GM19023 (cell line): ENCODE measurements at regions not wholly inside any gene's neighbourhood (a gene's known extent, or its start where the extent isn't known, plus 50 kb on each side); places are given as distances from the start of the nearest gene placed in this dataset.
"Not testable (repeated sequence)": the region's sequence is repeated elsewhere in the genome, so short reads cannot be mapped to it uniquely, and the experiment has no call there.

Experiments used
- ATAC-seq: cut with Tn5 transposase; IDR thresholded peaks from one replicate; pipeline ENCODE4 v1.9.1; 2021; ENCODE audit warnings: mild to moderate bottlenecking, moderate library complexity; ENCODE audit not compliant: unreplicated experiment

GRCh38 chr6:105858639-105859038, 227.5 kb upstream of the PRDM1 start:
- ATAC-seq: not testable (repeated sequence)

DNA sequence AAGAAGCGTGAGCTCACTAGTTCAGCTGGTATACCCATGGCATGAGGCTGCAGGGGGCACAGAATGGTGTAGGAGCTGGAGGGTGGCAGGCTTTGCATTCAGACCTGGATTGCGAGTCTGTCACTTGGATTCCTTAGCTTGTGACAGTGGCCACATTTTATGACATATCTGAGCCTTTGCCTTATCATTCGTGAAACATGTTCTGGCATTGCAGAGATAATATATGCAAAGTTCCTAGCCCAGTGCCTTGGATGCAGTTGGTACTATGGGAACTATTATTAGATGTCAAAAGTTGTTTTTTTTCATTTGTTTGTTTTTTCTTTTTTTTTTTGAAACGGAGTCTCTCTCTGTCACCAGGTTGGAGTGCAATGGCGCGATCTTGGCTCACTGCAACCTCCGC, 230.7 kb upstream of the PRDM1 start:
- no peak for ATAC-seq

DNA sequence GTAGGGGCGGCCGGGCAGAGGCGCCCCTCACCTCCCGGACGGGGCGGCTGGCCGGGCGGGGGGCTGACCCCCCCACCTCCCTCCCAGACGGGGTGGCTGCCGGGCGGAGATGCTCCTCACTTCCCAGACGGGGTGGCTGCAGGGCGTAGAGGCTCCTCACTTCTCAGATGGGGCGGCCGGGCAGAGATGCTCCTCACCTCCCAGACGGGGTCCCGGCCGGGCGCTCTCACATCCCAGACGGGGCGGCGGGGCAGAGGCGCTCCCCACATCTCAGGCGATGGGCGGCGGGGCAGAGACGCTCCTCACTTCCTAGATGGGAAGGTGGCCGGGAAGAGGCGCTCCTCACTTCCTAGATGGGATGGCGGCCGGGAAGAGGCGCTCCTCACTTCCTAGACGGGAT, 232.2 kb upstream of the PRDM1 start:
- not testable (repeated sequence) for ATAC-seq

- ATAC-seq: no peak
Measured at GRCh38 chr6:105851606-105852005, 234.5 kb upstream of the PRDM1 start.

GRCh38 chr6:105851113-105851580, 235.0 kb upstream of the PRDM1 start:
- ATAC-seq: no peak

- ATAC-seq: no peak
Measured at GRCh38 chr6:105850261-105851112, 235.6 kb upstream of the PRDM1 start.

GRCh38 chr6:105849746-105850145, 236.4 kb upstream of the PRDM1 start:
- ATAC-seq: no peak

DNA sequence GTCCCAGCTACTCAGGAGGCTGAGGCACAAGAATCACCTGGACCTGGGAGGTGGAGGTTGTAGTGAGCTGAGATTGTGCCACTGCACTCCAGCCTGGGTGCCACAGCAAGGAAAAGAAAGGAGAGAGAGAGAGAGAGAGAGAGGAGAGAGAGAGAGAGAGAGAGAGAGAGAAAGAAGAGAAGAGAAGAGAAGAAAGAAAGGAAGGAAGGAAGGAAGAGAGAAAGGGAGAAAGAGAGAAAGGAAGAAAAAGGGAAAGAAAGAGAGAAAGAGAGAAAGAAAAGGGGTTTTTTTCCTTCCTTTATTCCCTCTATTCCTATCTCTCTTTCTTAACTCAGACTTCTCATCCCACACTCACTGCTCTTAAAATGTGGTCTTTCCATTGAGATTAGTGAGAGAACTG, 238.7 kb upstream of the PRDM1 start:
- ATAC-seq: no peak

DNA sequence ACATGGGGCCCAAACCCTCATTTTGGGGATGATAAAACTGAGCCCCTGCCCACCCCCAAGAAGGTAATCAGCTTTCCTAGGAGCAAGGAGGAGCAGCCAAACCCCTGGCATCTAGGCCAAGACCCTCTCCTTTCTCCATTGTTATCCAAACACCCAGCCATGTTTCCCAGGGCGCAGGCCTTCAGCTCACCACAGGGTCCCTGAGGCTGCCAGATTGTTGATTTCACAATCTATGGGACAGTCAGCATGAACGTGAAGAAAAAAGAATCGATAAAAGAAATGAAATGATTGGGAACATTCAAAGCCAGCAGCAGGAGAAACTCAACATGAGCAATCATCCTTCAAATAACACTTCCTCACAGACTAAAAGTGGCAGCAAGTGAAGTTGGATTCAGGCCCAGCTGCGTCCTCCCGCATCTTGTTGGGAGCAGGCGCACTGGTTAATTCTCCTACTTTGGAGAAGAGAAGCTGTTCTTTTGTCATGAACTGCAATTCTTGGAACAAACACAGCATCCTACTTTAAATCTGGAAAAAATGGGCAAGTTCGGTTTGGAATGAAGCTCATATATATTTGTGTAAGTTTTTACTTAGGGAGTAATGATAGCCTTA, 241.8 kb upstream of the PRDM1 start:
- ATAC-seq: no peak

- ATAC-seq: no peak
Measured at GRCh38 chr6:105839266-105839665, 246.9 kb upstream of the PRDM1 start.

GRCh38 chr6:105838171-105838570, 248.0 kb upstream of the PRDM1 start:
- ATAC-seq: no peak

DNA sequence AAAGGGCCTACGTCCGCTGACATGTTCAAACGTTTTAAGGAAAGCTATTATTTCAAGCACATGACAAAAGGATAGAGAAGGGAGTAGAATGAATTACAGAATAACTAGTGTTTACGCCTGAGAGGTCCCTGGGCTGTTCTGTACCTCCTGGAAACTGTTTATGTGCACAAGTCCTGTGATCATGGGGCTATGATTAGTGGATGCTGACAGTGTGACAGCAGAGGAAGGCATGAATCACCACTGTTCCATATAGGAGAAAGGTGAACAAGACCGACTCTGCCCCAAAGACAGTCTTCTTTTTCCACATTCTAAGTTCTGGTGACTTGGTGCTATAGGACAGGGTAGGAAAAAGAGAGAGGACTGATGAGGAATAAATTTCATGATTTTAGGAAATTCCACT, 249.2 kb upstream of the PRDM1 start:
- no peak for ATAC-seq

DNA sequence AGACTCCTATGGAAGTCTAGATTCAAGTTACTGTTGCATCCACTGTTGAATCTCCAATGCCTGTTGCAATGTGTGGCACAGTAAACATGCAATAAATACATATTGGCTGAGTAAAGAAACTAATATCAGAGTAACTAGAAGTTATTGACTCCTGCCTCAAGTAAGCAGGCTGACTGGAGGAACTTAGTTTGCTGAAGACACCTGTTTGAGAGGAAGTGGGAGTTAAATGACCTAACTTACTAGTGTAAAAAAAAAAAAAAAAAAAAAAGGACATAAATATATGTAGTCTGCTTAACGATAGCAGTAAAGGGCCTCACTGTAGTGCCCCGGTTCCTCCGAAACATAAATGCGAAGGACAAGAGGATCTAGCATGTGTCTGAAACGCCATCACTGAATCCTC, 249.8 kb upstream of the PRDM1 start:
- ATAC-seq: no peak

DNA sequence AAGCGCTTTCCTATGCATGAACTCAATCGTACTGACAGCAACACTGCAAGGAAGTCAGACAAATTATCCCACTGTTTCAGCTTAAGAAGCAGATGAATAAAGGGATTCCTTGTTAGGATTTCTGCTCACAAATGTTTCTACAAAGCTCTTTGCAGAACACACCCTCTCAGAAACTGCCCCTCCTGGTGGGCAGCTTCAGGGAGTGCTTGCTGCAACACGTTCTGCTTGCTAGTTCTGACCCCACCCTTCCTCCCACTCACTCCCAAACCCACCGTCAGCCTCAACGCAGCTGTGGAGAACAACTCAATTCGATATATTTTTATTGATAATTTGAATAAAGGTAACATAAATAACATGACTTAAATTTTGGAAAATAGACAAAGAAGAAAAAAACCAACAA, 250.8 kb upstream of the PRDM1 start:
- no peak for ATAC-seq

GRCh38 chr6:105833959-105834947, 251.9 kb upstream of the PRDM1 start:
- ATAC-seq: no peak

GRCh38 chr6:105832313-105832761, 253.8 kb upstream of the PRDM1 start:
- ATAC-seq: no peak

GRCh38 chr6:105831311-105832097, 254.6 kb upstream of the PRDM1 start:
- ATAC-seq: no peak

GRCh38 chr6:105825210-105825609, 260.9 kb upstream of the PRDM1 start:
- ATAC-seq: no peak

DNA sequence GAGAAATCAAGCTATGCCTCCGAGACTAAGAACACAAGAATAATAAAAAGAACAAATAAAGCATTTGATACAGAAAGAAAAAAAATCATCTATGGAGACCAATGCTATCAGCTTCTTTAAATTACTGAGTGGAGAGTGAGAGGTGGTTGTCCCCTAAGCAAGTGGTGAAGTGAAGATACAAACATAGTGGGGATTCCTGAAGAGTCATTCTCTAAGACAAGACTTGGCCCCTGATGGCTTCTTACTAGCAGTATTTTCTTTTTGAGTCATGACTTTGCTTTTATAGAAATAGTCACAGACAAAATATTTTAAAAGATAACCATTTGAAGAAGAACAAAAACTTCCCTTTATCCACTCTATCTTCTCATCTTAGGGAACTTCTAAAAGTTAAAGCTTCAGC, 261.4 kb upstream of the PRDM1 start:
- ATAC-seq: no peak

DNA sequence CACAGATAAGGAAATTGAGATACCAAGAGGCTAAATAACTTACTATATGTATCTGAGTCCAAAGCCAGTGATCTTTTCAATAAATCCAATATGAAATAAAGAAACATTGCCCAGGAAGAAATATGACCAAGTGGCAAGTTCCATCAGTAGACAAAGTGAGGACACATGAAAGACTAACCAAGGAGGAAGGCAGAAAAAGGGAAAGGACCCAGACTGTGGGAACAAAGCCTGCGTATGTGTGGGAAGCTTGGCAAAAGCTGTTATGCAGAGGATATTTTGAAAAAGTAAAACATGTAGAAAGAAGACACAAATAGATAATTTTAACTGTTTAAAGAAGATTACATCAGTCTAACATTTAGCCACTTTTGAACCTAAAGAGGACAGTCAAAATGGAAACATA, 264.4 kb upstream of the PRDM1 start:
- ATAC-seq: no peak
